ENCODE measurements at regions not wholly inside any gene's neighbourhood (a gene's known extent, or its start where the extent isn't known, plus 50 kb on each side); places are given as distances from the start of the nearest gene placed in this dataset.

- H2AFZ ChIP-seq (ENCODE audit: low read depth, low read length): no peak overlapping the region
- no peaks in the 10 kb centered on the region for H3K36me3 ChIP-seq (ENCODE audit: insufficient read depth, low read length)
- H3K9ac ChIP-seq (ENCODE audit: low read depth, low read length): no peak overlapping the region
- no peak overlapping the region for H3K27ac ChIP-seq (ENCODE audit: low read length)
- H4K20me1 ChIP-seq (ENCODE audit: insufficient read depth, low read length): no peaks in the 10 kb centered on the region
- ATAC-seq (ENCODE audit: insufficient read depth, low read depth) (no peak), DNase-seq (no peak)
- H3K4me3 ChIP-seq (ENCODE audit: low read depth in 1 of 2, low read length in 2 of 2): no peak overlapping the region
- H3K79me2 ChIP-seq (ENCODE audit: insufficient read depth, low read length): no peaks in the 10 kb centered on the region
- TF ChIP-seq CTCF (IDR thresholded peaks at IDR 0.05; ENCODE audit: borderline replicate concordance, extremely low read depth, low read length, poor library complexity, severe bottlenecking) (no peak), EZH2 (IDR thresholded peaks at IDR 0.05; ENCODE audit: borderline replicate concordance, low read depth, low read length, severe bottlenecking) (no peak)
- no peaks in the 10 kb centered on the region for H3K27me3 ChIP-seq (ENCODE audit: insufficient read depth, low read length, poor library complexity)
- H3K4me1 ChIP-seq (ENCODE audit: insufficient read depth, low read length): no peaks in the 10 kb centered on the region
- no peak overlapping the region for H3K4me2 ChIP-seq (ENCODE audit: insufficient read depth, low read length)
- H3K9me3 ChIP-seq (ENCODE audit: insufficient read depth, low read length, severe bottlenecking): no peaks in the 10 kb centered on the region
Measured at GRCh38 chr14:87285506-87285905, 707.5 kb downstream of the GALC start.

GRCh38 chr14:87283547-87283946 is 709.4 kb downstream of the GALC start:
- Histone ChIP-seq H3K27ac (ENCODE audit: low read length) (no peak overlapping the region), H3K36me3 (ENCODE audit: insufficient read depth, low read length) (no peaks in the 10 kb centered on the region)
- TF ChIP-seq EZH2 (IDR thresholded peaks at IDR 0.05; ENCODE audit: borderline replicate concordance, low read depth, low read length, severe bottlenecking) (no peak), CTCF (IDR thresholded peaks at IDR 0.05; ENCODE audit: borderline replicate concordance, extremely low read depth, low read length, poor library complexity, severe bottlenecking) (no peak)

GRCh38 chr14:87282266-87282665 is 710.7 kb downstream of the GALC start:
- no peak overlapping the region for H3K4me3 ChIP-seq (ENCODE audit: low read depth in 1 of 2, low read length in 2 of 2)
- no peak overlapping the region for H3K27ac ChIP-seq (ENCODE audit: low read length)
- no peaks in the 10 kb centered on the region for H4K20me1 ChIP-seq (ENCODE audit: insufficient read depth, low read length)
- no peaks in the 10 kb centered on the region for H3K9me3 ChIP-seq (ENCODE audit: insufficient read depth, low read length, severe bottlenecking)
- H3K79me2 ChIP-seq (ENCODE audit: insufficient read depth, low read length): no peaks in the 10 kb centered on the region
- TF ChIP-seq CTCF (IDR thresholded peaks at IDR 0.05; ENCODE audit: borderline replicate concordance, extremely low read depth, low read length, poor library complexity, severe bottlenecking) (no peak), EZH2 (IDR thresholded peaks at IDR 0.05; ENCODE audit: borderline replicate concordance, low read depth, low read length, severe bottlenecking) (no peak)
- H3K27me3 ChIP-seq (ENCODE audit: insufficient read depth, low read length, poor library complexity): no peaks in the 10 kb centered on the region
- no peak for DNase-seq
- no peak for ATAC-seq (ENCODE audit: insufficient read depth, low read depth)
- H3K36me3 ChIP-seq (ENCODE audit: insufficient read depth, low read length): no peaks in the 10 kb centered on the region
- H3K9ac ChIP-seq (ENCODE audit: low read depth, low read length): no peak overlapping the region
- H3K4me1 ChIP-seq (ENCODE audit: insufficient read depth, low read length): no peaks in the 10 kb centered on the region
- no peak overlapping the region for H3K4me2 ChIP-seq (ENCODE audit: insufficient read depth, low read length)
- no peak overlapping the region for H2AFZ ChIP-seq (ENCODE audit: low read depth, low read length)

More at GRCh38 chr14:87283547-87283946, 709.4 kb downstream of the GALC start:
- H3K79me2 ChIP-seq (ENCODE audit: insufficient read depth, low read length): no peaks in the 10 kb centered on the region
- no peak overlapping the region for H3K4me3 ChIP-seq (ENCODE audit: low read depth in 1 of 2, low read length in 2 of 2)
- H3K9me3 ChIP-seq (ENCODE audit: insufficient read depth, low read length, severe bottlenecking): no peaks in the 10 kb centered on the region
- no peaks in the 10 kb centered on the region for H3K27me3 ChIP-seq (ENCODE audit: insufficient read depth, low read length, poor library complexity)
- no peak overlapping the region for H3K9ac ChIP-seq (ENCODE audit: low read depth, low read length)
- DNase-seq (no peak), ATAC-seq (ENCODE audit: insufficient read depth, low read depth) (no peak)
- H4K20me1 ChIP-seq (ENCODE audit: insufficient read depth, low read length): no peaks in the 10 kb centered on the region
- no peaks in the 10 kb centered on the region for H3K4me1 ChIP-seq (ENCODE audit: insufficient read depth, low read length)
- H3K4me2 ChIP-seq (ENCODE audit: insufficient read depth, low read length): no peak overlapping the region
- no peak overlapping the region for H2AFZ ChIP-seq (ENCODE audit: low read depth, low read length)

- no peak overlapping the region for H2AFZ ChIP-seq (ENCODE audit: low read depth, low read length)
- H3K36me3 ChIP-seq (ENCODE audit: insufficient read depth, low read length): no peaks in the 10 kb centered on the region
- no peak for TF ChIP-seq EZH2 (IDR thresholded peaks at IDR 0.05; ENCODE audit: borderline replicate concordance, low read depth, low read length, severe bottlenecking)
- DNase-seq (no peak), ATAC-seq (ENCODE audit: insufficient read depth, low read depth) (no peak)
- H3K9me3 ChIP-seq (ENCODE audit: insufficient read depth, low read length, severe bottlenecking): no peaks in the 10 kb centered on the region
- no peaks in the 10 kb centered on the region for H3K79me2 ChIP-seq (ENCODE audit: insufficient read depth, low read length)
- H3K27ac ChIP-seq (ENCODE audit: low read length): no peak overlapping the region
- no peak overlapping the region for H3K4me2 ChIP-seq (ENCODE audit: insufficient read depth, low read length)
- H3K4me3 ChIP-seq (ENCODE audit: low read depth in 1 of 2, low read length in 2 of 2): no peak overlapping the region
- no peaks in the 10 kb centered on the region for H3K27me3 ChIP-seq (ENCODE audit: insufficient read depth, low read length, poor library complexity)
- H3K9ac ChIP-seq (ENCODE audit: low read depth, low read length): no peak overlapping the region
- no peaks in the 10 kb centered on the region for H3K4me1 ChIP-seq (ENCODE audit: insufficient read depth, low read length)
- no peaks in the 10 kb centered on the region for H4K20me1 ChIP-seq (ENCODE audit: insufficient read depth, low read length)
Measured at GRCh38 chr14:87278415-87278814, 714.6 kb downstream of the GALC start.
